Loucy (cell line): ENCODE measurements at regions not wholly inside any gene's neighbourhood (a gene's known extent, or its start where the extent isn't known, plus 50 kb on each side); places are given as distances from the start of the nearest gene placed in this dataset.

ENCODE experiments used
- H2AFZ ChIP-seq: fragments of 200-600 bp; sonication (generic); 2 replicates; pipeline ENCODE4 v1.6.0; 2016; ENCODE audit warnings: antibody characterized with exemption, mild to moderate bottlenecking, low read length, moderate library complexity
- H3F3A ChIP-seq: fragments of 200-600 bp; 2 replicates; pipeline ENCODE4 v1.6.0; 2016; ENCODE audit warnings: antibody characterized with exemption, low read depth, mild to moderate bottlenecking
- H3K27me3 ChIP-seq: fragments of 200-600 bp; sonication (generic); 2 replicates; pipeline ENCODE4 v1.6.1; 2014; ENCODE audit warnings: low read length, mild to moderate bottlenecking; ENCODE audit not compliant: insufficient read depth, poor library complexity, severe bottlenecking
- H3K36me3 ChIP-seq: fragments of 200-600 bp; sonication (generic); 2 replicates; pipeline ENCODE4 v1.6.1; 2016; ENCODE audit warnings: low read length; ENCODE audit not compliant: insufficient read depth
- H3K4me1 ChIP-seq: fragments of 200-600 bp; sonication (generic); 2 replicates; pipeline ENCODE4 v1.5.1; 2014; ENCODE audit warnings: low read length, mild to moderate bottlenecking; ENCODE audit not compliant: insufficient read depth, poor library complexity, severe bottlenecking
- H3K4me2 ChIP-seq: fragments of 200-600 bp; sonication (generic); 2 replicates; pipeline ENCODE4 v1.6.0; 2014; ENCODE audit warnings: antibody characterized with exemption, low read length, low read depth, mild to moderate bottlenecking; ENCODE audit not compliant: poor library complexity, severe bottlenecking
- H3K4me3 ChIP-seq: fragments of 200-600 bp; sonication (generic); 2 replicates; pipeline ENCODE4 v1.5.1; 2014; ENCODE audit warnings: low read length, mild to moderate bottlenecking, mixed read lengths; ENCODE audit not compliant: poor library complexity, severe bottlenecking
- H3K79me2 ChIP-seq: fragments of 200-600 bp; sonication (generic); 2 replicates; pipeline ENCODE4 v1.6.1; 2014; ENCODE audit warnings: low read length; ENCODE audit not compliant: insufficient read depth
- H3K9ac ChIP-seq: fragments of 200-600 bp; sonication (generic); 2 replicates; pipeline ENCODE4 v1.6.0; 2014; ENCODE audit warnings: mild to moderate bottlenecking, low read depth, low read length, moderate library complexity; ENCODE audit not compliant: poor library complexity, severe bottlenecking
- H3K9me2 ChIP-seq: fragments of 200-600 bp; sonication (generic); replicated peaks from 2 replicates; pipeline ENCODE4 v1.6.1; 2016; ENCODE audit warnings: low read depth, low read length, mixed read lengths
- H3K9me3 ChIP-seq: fragments of 200-600 bp; sonication (generic); 2 replicates; pipeline ENCODE4 v1.6.1; 2014; ENCODE audit warnings: mild to moderate bottlenecking, antibody characterized with exemption, low read length, low read depth; ENCODE audit not compliant: insufficient read depth
- H4K20me1 ChIP-seq: fragments of 200-600 bp; sonication (generic); 2 replicates; pipeline ENCODE4 v1.6.0; 2014; ENCODE audit warnings: antibody characterized with exemption, low read length, mild to moderate bottlenecking; ENCODE audit not compliant: insufficient read depth, poor library complexity, severe bottlenecking
- CTCF ChIP-seq: fragments of 200-600 bp; sonication (generic); conservative IDR thresholded peaks from 2 replicates; pipeline ENCODE4 v1.5.1; 2014; ENCODE audit warnings: mild to moderate bottlenecking, antibody characterized with exemption, low read length
- EZH2phosphoT487 ChIP-seq: fragments of 200-600 bp; IDR thresholded peaks from 2 replicates; pipeline ENCODE4 v1.6.1; 2018; ENCODE audit warnings: antibody characterized with exemption, mild to moderate bottlenecking, moderate library complexity, borderline replicate concordance

GRCh38 chr3:64972793-64973192 lies 285.0 kb upstream of the ADAMTS9 start:
- no peak overlapping the region for H3K4me3 ChIP-seq
- no peaks in the 10 kb centered on the region for H3K79me2 ChIP-seq
- TF ChIP-seq EZH2phosphoT487 (no peak), CTCF (no peak)
- H3K9me2 ChIP-seq = no peaks in the 10 kb centered on the region
- H4K20me1 ChIP-seq = no peaks in the 10 kb centered on the region
- no peaks in the 10 kb centered on the region for H3K4me1 ChIP-seq
- no peak overlapping the region for H3K4me2 ChIP-seq
- H3F3A ChIP-seq = no peaks in the 10 kb centered on the region
- H3K27me3 ChIP-seq = no peaks in the 10 kb centered on the region
- no peaks in the 10 kb centered on the region for H3K36me3 ChIP-seq
- H3K9me3 ChIP-seq = no peaks in the 10 kb centered on the region
- H2AFZ ChIP-seq = no peak overlapping the region
- H3K9ac ChIP-seq = no peak overlapping the region

GRCh38 chr3:64971602-64972001 lies 283.8 kb upstream of the ADAMTS9 start:
- Histone ChIP-seq H2AFZ (no peak overlapping the region), H3K36me3 (no peaks in the 10 kb centered on the region), H3K9me3 (no peaks in the 10 kb centered on the region), H3K79me2 (no peaks in the 10 kb centered on the region), H3K27me3 (no peaks in the 10 kb centered on the region), H3K4me1 (no peaks in the 10 kb centered on the region), H3F3A (no peaks in the 10 kb centered on the region), H3K9ac (no peak overlapping the region), H3K9me2 (no peaks in the 10 kb centered on the region), H4K20me1 (no peaks in the 10 kb centered on the region), H3K4me3 (no peak overlapping the region), H3K4me2 (no peak overlapping the region)
- no peak for TF ChIP-seq EZH2phosphoT487
- no peak for TF ChIP-seq CTCF

GRCh38 chr3:64970634-64971033 lies 282.8 kb upstream of the ADAMTS9 start:
- no peaks in the 10 kb centered on the region for H3K4me1 ChIP-seq
- no peaks in the 10 kb centered on the region for H3K79me2 ChIP-seq
- no peak overlapping the region for H2AFZ ChIP-seq
- H3K9me2 ChIP-seq = no peaks in the 10 kb centered on the region
- H3K9me3 ChIP-seq = no peaks in the 10 kb centered on the region
- H3K9ac ChIP-seq = no peak overlapping the region
- no peak for TF ChIP-seq CTCF
- TF ChIP-seq EZH2phosphoT487 = no peak
- no peaks in the 10 kb centered on the region for H3K27me3 ChIP-seq
- H3F3A ChIP-seq = no peaks in the 10 kb centered on the region
- H3K36me3 ChIP-seq = no peaks in the 10 kb centered on the region
- no peak overlapping the region for H3K4me2 ChIP-seq
- H3K4me3 ChIP-seq = no peak overlapping the region
- no peaks in the 10 kb centered on the region for H4K20me1 ChIP-seq
